ENCODE measurements at regions not wholly inside any gene's neighbourhood (a gene's known extent, or its start where the extent isn't known, plus 50 kb on each side); places are given as distances from the start of the nearest gene placed in this dataset.

GRCh38 chr4:98816816-98817215, 112.1 kb downstream of the EIF4E start:
- no peak for DNase-seq (ENCODE audit: low read depth, low spot score)
- H3K4me1 ChIP-seq (ENCODE audit: control insufficient read depth, insufficient read depth, low read length) = no peaks in the 10 kb centered on the region
- ATAC-seq = no peak
- TF ChIP-seq SIN3A (IDR thresholded peaks at IDR 0.05; ENCODE audit: borderline replicate concordance, insufficient read depth, low read depth, low read length) (no peak), CTCF (IDR thresholded peaks at IDR 0.05) (no peak), REST (IDR thresholded peaks at IDR 0.05; ENCODE audit: insufficient read depth in 1 of 2, low read depth in 2 of 2, low read length in 1 of 2) (no peak), POLR2AphosphoS5 (IDR thresholded peaks at IDR 0.05; ENCODE audit: low read depth, low read length) (no peak), TCF7L2 (IDR thresholded peaks at IDR 0.05; ENCODE audit: low read depth, low read length) (no peak)
- in situ Hi-C loops (cut with HindIII; ENCODE audit: low pct_unique_long_range_greater_than_20kb, low sequenced_read_pairs) = no loop called here
- intact Hi-C loops (cut with micrococcal nuclease; ENCODE audit: unreplicated experiment) = no loop called here
- POLR2A ChIA-PET = interaction anchor here (0.7 kb wide), 1 partner anchor 47 kb away, joined by 3 read pairs; no protein-coding TSS in a partner anchor
- no peaks in the 10 kb centered on the region for H3K9me3 ChIP-seq (ENCODE audit: control insufficient read depth, insufficient read depth, low read depth, low read length)
- CTCF ChIA-PET = no interaction called here
- H3K4me3 ChIP-seq (ENCODE audit: low read depth in 2 of 2, low read length in 2 of 2) = no peak overlapping the region
- no peaks in the 10 kb centered on the region for H3K36me3 ChIP-seq (ENCODE audit: control insufficient read depth, insufficient read depth, low read length)
- no TSS peak for BruUV-seq (replicated peaks)
- no peak overlapping the region for H3K27ac ChIP-seq (ENCODE audit: low read length)
- no peaks in the 10 kb centered on the region for H3K27me3 ChIP-seq (ENCODE audit: control insufficient read depth, insufficient read depth, low read length)

GRCh38 chr4:98816386-98816785, 112.5 kb downstream of the EIF4E start:
- H3K27me3 ChIP-seq (ENCODE audit: control insufficient read depth, insufficient read depth, low read length) = no peaks in the 10 kb centered on the region
- TF ChIP-seq SIN3A (IDR thresholded peaks at IDR 0.05; ENCODE audit: borderline replicate concordance, insufficient read depth, low read depth, low read length) = no peak
- no peak for TF ChIP-seq TCF7L2 (IDR thresholded peaks at IDR 0.05; ENCODE audit: low read depth, low read length)
- no peak for TF ChIP-seq REST (IDR thresholded peaks at IDR 0.05; ENCODE audit: insufficient read depth in 1 of 2, low read depth in 2 of 2, low read length in 1 of 2)
- no peak for TF ChIP-seq POLR2AphosphoS5 (IDR thresholded peaks at IDR 0.05; ENCODE audit: low read depth, low read length)
- no peak for TF ChIP-seq CTCF (IDR thresholded peaks at IDR 0.05)
- H3K9me3 ChIP-seq (ENCODE audit: control insufficient read depth, insufficient read depth, low read depth, low read length) = no peaks in the 10 kb centered on the region
- intact Hi-C loops (cut with micrococcal nuclease; ENCODE audit: unreplicated experiment) = no loop called here
- no peaks in the 10 kb centered on the region for H3K4me1 ChIP-seq (ENCODE audit: control insufficient read depth, insufficient read depth, low read length)
- CTCF ChIA-PET = no interaction called here
- no peak overlapping the region for H3K27ac ChIP-seq (ENCODE audit: low read length)
- DNase-seq (ENCODE audit: low read depth, low spot score) = no peak
- no TSS peak for BruUV-seq (replicated peaks)
- POLR2A ChIA-PET = no interaction called here
- H3K36me3 ChIP-seq (ENCODE audit: control insufficient read depth, insufficient read depth, low read length) = no peaks in the 10 kb centered on the region
- no peak for ATAC-seq
- in situ Hi-C loops (cut with HindIII; ENCODE audit: low pct_unique_long_range_greater_than_20kb, low sequenced_read_pairs) = no loop called here
- no peak overlapping the region for H3K4me3 ChIP-seq (ENCODE audit: low read depth in 2 of 2, low read length in 2 of 2)

All from Panc1 (cell line).